K562 (cell line): ENCODE measurements at regions not wholly inside any gene's neighbourhood (a gene's known extent, or its start where the extent isn't known, plus 50 kb on each side); places are given as distances from the start of the nearest gene placed in this dataset.

Experiments used
- ARID2 ChIP-seq: fragments of 450-650 bp; IDR thresholded peaks from 2 replicates; pipeline ENCODE4 v1.6.1; 2017; ENCODE audit warnings: antibody characterized with exemption, mild to moderate bottlenecking
- CREM ChIP-seq: IDR thresholded peaks from 2 replicates; pipeline ENCODE4 v1.6.1; 2014; ENCODE audit warnings: antibody characterized with exemption, low read depth
- DMBX1 ChIP-seq: fragments of 250-450 bp; sonication (Bioruptor Pico); IDR thresholded peaks from 2 replicates; pipeline ENCODE4 v1.8.0; 2022; ENCODE audit warnings: inconsistent platforms, mild to moderate bottlenecking, moderate library complexity, borderline replicate concordance
- ELF4 ChIP-seq: fragments of 450-650 bp; formaldehyde crosslinking; IDR thresholded peaks from 2 replicates; pipeline ENCODE4 v1.4.0; 2022; ENCODE audit warnings: missing genetic modification characterization
- HDGF ChIP-seq: fragments of 450-650 bp; IDR thresholded peaks from 2 replicates; pipeline ENCODE4 v1.6.1; 2016
- HNRNPL ChIP-seq: fragments of 200-400 bp; formaldehyde crosslinking; IDR thresholded peaks from 2 replicates; pipeline ENCODE4 v1.6.1; 2017; ENCODE audit warnings: low read depth, mild to moderate bottlenecking, low read length
- JUND ChIP-seq, 2 experiments: IDR thresholded peaks; 2 replicates in 1 of 2; 3 replicates in 1 of 2; pipeline ENCODE4 v1.6.1; 2011; ENCODE audit warnings: borderline replicate concordance in 2 of 2, low read depth in 2 of 2, low read length in 2 of 2, improper control_type of control experiment in 1 of 2, missing biosample characterization in 1 of 2, missing genetic modification characterization in 1 of 2, missing genetic modification reagents in 1 of 2
- KAT7 ChIP-seq: sonication (generic); formaldehyde crosslinking; IDR thresholded peaks from 2 replicates; pipeline ENCODE4 v1.8.0; 2022; ENCODE audit warnings: missing genetic modification reagents, mild to moderate bottlenecking, borderline replicate concordance
- KLF10 ChIP-seq: fragments of 250-450 bp; sonication (Bioruptor Pico); IDR thresholded peaks from 2 replicates; pipeline ENCODE4 v1.6.1; 2021; ENCODE audit warnings: matching md5 sums
- NELFE ChIP-seq: IDR thresholded peaks from 2 replicates; pipeline ENCODE4 v1.6.1; 2011; ENCODE audit warnings: mild to moderate bottlenecking; ENCODE audit not compliant: insufficient read depth, insufficient read length
- SLC30A9 ChIP-seq: fragments of 250-450 bp; sonication (Bioruptor Pico); IDR thresholded peaks from 2 replicates; pipeline ENCODE4 v1.8.0; 2022; ENCODE audit warnings: mild to moderate bottlenecking, moderate library complexity
- TAF7 ChIP-seq: fragments of 450-650 bp; IDR thresholded peaks from 2 replicates; pipeline ENCODE4 v1.6.1; 2016; ENCODE audit warnings: missing genetic modification characterization, missing compliant biosample characterization
- TARDBP ChIP-seq: fragments of 450-650 bp; IDR thresholded peaks from 2 replicates; pipeline ENCODE4 v1.6.1; 2016
- TRIM28 ChIP-seq: fragments of 450-650 bp; IDR thresholded peaks from 2 replicates; pipeline ENCODE4 v1.6.1; 2017
- YY1 ChIP-seq, 3 experiments: IDR thresholded peaks; 2 replicates each; pipeline ENCODE4 v1.6.1; 2011; ENCODE audit warnings: low read length in 2 of 3, mild to moderate bottlenecking in 2 of 3, moderate library complexity in 2 of 3, borderline replicate concordance in 1 of 3, control low read depth in 1 of 3, low read depth in 1 of 3; ENCODE audit not compliant: insufficient read depth in 3 of 3, insufficient replicate concordance in 2 of 3, control insufficient read depth in 1 of 3, insufficient read length in 1 of 3; ENCODE audit errors: extremely low read depth in 1 of 3
- ZFP30 ChIP-seq: fragments of 250-450 bp; sonication (Bioruptor Pico); IDR thresholded peaks from 2 replicates; pipeline ENCODE4 v1.8.0; 2022; ENCODE audit warnings: moderate library complexity, mild to moderate bottlenecking, inconsistent platforms, borderline replicate concordance
- ZKSCAN3 ChIP-seq: fragments of 250-450 bp; sonication (Bioruptor Pico); IDR thresholded peaks from 2 replicates; pipeline ENCODE4 v1.4.0; 2020
- ZNF133 ChIP-seq: fragments of 250-450 bp; sonication (Bioruptor Pico); IDR thresholded peaks from 2 replicates; pipeline ENCODE4 v1.4.0; 2020; ENCODE audit warnings: mild to moderate bottlenecking
- ZNF24 ChIP-seq: fragments of 450-650 bp; IDR thresholded peaks from 2 replicates; pipeline ENCODE4 v1.6.1; 2016
- ZNF583 ChIP-seq: fragments of 250-450 bp; sonication (Bioruptor Pico); IDR thresholded peaks from 2 replicates; pipeline ENCODE4 v1.4.0; 2020
- ZNF584 ChIP-seq: fragments of 200-800 bp; sonication (Bioruptor generic); IDR thresholded peaks from 2 replicates; pipeline ENCODE4 v1.6.1; 2016; ENCODE audit warnings: low read depth, mild to moderate bottlenecking, missing genetic modification characterization, missing compliant biosample characterization
- ZNF695 ChIP-seq: fragments of 450-650 bp; formaldehyde crosslinking; IDR thresholded peaks from 2 replicates; pipeline ENCODE4 v1.4.0; 2020; ENCODE audit warnings: mild to moderate bottlenecking, moderate library complexity
- ZNF830 ChIP-seq: fragments of 250-450 bp; sonication (Bioruptor Pico); IDR thresholded peaks from 2 replicates; pipeline ENCODE4 v1.5.0; 2021; ENCODE audit warnings: mild to moderate bottlenecking
- TF ChIP-seq, protein P1 (sequence below): IDR thresholded peaks from 3 replicates; pipeline ENCODE4 v1.6.1; 2011; ENCODE audit warnings: borderline replicate concordance, mild to moderate bottlenecking; ENCODE audit not compliant: insufficient read length, insufficient read depth
- TF ChIP-seq, protein P2 (sequence below): sonication (generic); formaldehyde crosslinking; IDR thresholded peaks from 2 replicates; pipeline ENCODE4 v1.8.0; 2022; ENCODE audit warnings: missing genetic modification reagents, mild to moderate bottlenecking, borderline replicate concordance
- TF ChIP-seq, protein P3 (sequence below): fragments of 450-650 bp; IDR thresholded peaks from 2 replicates; pipeline ENCODE4 v1.6.1; 2016; ENCODE audit warnings: borderline replicate concordance

DNA sequence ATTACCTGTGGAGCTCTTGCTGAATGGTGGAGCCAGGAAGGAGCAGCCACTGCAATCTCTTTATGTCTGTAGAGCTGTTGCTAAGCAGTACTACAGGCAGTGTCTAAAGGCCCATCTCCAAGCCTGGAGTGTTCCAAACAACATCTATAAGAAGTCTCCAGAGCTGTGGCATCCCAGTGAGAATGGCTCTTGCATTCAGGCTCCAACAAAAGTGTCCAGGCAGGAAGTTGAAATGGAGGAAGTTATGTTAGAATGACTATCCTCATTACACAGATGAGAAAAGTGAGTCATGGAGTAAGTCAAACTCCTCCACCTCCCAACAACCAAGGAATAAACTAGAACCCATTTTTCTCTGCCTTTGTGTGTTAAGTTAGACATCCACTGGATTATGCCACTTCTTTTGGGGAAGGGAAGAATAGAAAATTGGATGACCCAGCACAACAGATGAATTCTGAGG lies 288.5 kb upstream of the STXBP5 start (continued):
- TF ChIP-seq, protein P1, sequence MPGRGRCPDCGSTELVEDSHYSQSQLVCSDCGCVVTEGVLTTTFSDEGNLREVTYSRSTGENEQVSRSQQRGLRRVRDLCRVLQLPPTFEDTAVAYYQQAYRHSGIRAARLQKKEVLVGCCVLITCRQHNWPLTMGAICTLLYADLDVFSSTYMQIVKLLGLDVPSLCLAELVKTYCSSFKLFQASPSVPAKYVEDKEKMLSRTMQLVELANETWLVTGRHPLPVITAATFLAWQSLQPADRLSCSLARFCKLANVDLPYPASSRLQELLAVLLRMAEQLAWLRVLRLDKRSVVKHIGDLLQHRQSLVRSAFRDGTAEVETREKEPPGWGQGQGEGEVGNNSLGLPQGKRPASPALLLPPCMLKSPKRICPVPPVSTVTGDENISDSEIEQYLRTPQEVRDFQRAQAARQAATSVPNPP: no peak
- no peak; the same call in 1 of the 2 replicates for TF ChIP-seq ZNF133 (CRISPR knock-in tag)
- 0 out of 2 replicates have a peak, but pooled peaks have one; percentile 48 for TF ChIP-seq ZKSCAN3 (CRISPR knock-in tag)
- TF ChIP-seq DMBX1 (CRISPR knock-in tag): peak; percentile 98
- TF ChIP-seq ARID2: no peak
- TF ChIP-seq, protein P2, sequence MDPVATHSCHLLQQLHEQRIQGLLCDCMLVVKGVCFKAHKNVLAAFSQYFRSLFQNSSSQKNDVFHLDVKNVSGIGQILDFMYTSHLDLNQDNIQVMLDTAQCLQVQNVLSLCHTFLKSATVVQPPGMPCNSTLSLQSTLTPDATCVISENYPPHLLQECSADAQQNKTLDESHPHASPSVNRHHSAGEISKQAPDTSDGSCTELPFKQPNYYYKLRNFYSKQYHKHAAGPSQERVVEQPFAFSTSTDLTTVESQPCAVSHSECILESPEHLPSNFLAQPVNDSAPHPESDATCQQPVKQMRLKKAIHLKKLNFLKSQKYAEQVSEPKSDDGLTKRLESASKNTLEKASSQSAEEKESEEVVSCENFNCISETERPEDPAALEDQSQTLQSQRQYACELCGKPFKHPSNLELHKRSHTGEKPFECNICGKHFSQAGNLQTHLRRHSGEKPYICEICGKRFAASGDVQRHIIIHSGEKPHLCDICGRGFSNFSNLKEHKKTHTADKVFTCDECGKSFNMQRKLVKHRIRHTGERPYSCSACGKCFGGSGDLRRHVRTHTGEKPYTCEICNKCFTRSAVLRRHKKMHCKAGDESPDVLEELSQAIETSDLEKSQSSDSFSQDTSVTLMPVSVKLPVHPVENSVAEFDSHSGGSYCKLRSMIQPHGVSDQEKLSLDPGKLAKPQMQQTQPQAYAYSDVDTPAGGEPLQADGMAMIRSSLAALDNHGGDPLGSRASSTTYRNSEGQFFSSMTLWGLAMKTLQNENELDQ: no peak
- no peak for TF ChIP-seq TARDBP
- no peak for TF ChIP-seq KAT7 (CRISPR knock-in tag)
- no peak for TF ChIP-seq HNRNPL
- 0 out of 2 replicates have a peak, but pooled peaks have one; percentile 72 for TF ChIP-seq ZNF695 (CRISPR knock-in tag)
- no peak for TF ChIP-seq CREM
- no peak for TF ChIP-seq ELF4 (CRISPR knock-in tag)
- TF ChIP-seq ZFP30 (CRISPR knock-in tag): no peak
- TF ChIP-seq SLC30A9 (CRISPR knock-in tag): no peak
- TF ChIP-seq NELFE: no peak
- no peak for TF ChIP-seq TRIM28
- peak in 1 of 3 experiments; percentile 25 for TF ChIP-seq YY1 (IDR thresholded peaks at IDR 0.05; ENCODE audit: borderline replicate concordance in 1 of 3, control insufficient read depth in 1 of 3, extremely low read depth in 1 of 3, insufficient read depth in 3 of 3, insufficient read length in 1 of 3, insufficient replicate concordance in 2 of 3, low read depth in 1 of 3, low read length in 2 of 3)
- TF ChIP-seq TAF7 (tag): peak; percentile 49; the same call in 1 of the 2 replicates
- 0 out of 2 replicates have a peak, but pooled peaks have one; percentile 44 for TF ChIP-seq ZNF830 (CRISPR knock-in tag)
- no peak for TF ChIP-seq KLF10 (CRISPR knock-in tag)
- TF ChIP-seq ZNF583: peak; percentile 93
- TF ChIP-seq HDGF: no peak
- TF ChIP-seq, protein P3, sequence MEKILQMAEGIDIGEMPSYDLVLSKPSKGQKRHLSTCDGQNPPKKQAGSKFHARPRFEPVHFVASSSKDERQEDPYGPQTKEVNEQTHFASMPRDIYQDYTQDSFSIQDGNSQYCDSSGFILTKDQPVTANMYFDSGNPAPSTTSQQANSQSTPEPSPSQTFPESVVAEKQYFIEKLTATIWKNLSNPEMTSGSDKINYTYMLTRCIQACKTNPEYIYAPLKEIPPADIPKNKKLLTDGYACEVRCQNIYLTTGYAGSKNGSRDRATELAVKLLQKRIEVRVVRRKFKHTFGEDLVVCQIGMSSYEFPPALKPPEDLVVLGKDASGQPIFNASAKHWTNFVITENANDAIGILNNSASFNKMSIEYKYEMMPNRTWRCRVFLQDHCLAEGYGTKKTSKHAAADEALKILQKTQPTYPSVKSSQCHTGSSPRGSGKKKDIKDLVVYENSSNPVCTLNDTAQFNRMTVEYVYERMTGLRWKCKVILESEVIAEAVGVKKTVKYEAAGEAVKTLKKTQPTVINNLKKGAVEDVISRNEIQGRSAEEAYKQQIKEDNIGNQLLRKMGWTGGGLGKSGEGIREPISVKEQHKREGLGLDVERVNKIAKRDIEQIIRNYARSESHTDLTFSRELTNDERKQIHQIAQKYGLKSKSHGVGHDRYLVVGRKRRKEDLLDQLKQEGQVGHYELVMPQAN: no peak
- peak; percentile 75 for TF ChIP-seq JUND (IDR thresholded peaks at IDR 0.05; ENCODE audit: borderline replicate concordance, low read depth, low read length)
- TF ChIP-seq JUND (tag; IDR thresholded peaks at IDR 0.05; ENCODE audit: borderline replicate concordance, low read depth, low read length): peak; percentile 68; the same call in 1 of the 3 replicates
- peak; percentile 94 for TF ChIP-seq ZNF584
- no peak; the same call in 1 of the 2 replicates for TF ChIP-seq ZNF24
